ENCODE measurements at regions not wholly inside any gene's neighbourhood (a gene's known extent, or its start where the extent isn't known, plus 50 kb on each side); places are given as distances from the start of the nearest gene placed in this dataset.

DNA sequence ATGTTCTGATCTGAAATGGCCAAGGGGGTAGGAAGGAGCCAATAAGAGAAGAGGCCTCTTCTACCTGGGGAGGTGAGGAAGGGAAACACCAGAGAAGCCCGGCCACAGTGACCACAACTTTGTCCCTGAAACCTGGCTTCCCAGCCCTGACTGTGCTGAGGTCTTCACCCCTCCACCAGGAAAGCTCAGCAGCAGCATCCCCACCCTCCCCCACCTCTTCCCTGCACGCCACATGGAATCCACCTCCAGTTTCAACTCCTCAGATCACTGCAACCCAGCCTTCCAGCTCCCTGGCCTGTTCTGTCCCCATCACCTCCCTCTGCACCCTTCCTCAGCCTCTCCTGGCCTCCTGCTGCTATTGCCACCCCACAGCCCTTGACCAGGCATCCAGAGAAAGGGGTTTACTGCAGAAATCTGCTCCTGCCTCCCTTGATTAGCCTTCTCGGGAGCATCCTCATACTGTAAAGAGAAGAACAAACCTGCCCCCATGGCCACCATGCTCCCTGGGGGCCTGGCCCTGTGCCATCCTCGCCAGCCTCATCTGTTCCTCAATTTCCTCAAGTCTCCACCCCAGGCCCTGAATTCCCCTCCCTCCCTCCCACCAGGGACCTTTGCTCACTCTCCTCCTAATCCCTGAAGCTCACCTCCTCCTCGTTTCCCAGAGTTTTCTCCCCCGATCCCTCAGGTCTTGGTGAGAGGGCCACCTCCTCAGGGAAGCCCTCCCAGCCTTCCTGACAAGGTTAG, 450.9 kb downstream of the MATN1 start:
- TF ChIP-seq EGR1 (IDR thresholded peaks at IDR 0.05; ENCODE audit: low read depth) = no peak
- TF ChIP-seq POLR2A (IDR thresholded peaks at IDR 0.05; ENCODE audit: borderline replicate concordance, extremely low read depth, insufficient read depth, insufficient read length) = no peak
- TF ChIP-seq, protein P1, sequence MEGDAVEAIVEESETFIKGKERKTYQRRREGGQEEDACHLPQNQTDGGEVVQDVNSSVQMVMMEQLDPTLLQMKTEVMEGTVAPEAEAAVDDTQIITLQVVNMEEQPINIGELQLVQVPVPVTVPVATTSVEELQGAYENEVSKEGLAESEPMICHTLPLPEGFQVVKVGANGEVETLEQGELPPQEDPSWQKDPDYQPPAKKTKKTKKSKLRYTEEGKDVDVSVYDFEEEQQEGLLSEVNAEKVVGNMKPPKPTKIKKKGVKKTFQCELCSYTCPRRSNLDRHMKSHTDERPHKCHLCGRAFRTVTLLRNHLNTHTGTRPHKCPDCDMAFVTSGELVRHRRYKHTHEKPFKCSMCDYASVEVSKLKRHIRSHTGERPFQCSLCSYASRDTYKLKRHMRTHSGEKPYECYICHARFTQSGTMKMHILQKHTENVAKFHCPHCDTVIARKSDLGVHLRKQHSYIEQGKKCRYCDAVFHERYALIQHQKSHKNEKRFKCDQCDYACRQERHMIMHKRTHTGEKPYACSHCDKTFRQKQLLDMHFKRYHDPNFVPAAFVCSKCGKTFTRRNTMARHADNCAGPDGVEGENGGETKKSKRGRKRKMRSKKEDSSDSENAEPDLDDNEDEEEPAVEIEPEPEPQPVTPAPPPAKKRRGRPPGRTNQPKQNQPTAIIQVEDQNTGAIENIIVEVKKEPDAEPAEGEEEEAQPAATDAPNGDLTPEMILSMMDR (IDR thresholded peaks at IDR 0.05 in 2 of 3, conservative IDR thresholded peaks at IDR 0.05 in 1 of 3; ENCODE audit: borderline replicate concordance in 1 of 3, insufficient read depth in 1 of 3, low read depth in 2 of 3, low read length in 2 of 3) = no peak
- TF ChIP-seq EZH2 (IDR thresholded peaks at IDR 0.05) = no peak
- no peak for TF ChIP-seq POLR2AphosphoS5 (IDR thresholded peaks at IDR 0.05; ENCODE audit: low read depth, low read length)
- no peak for TF ChIP-seq EZH2phosphoT487 (IDR thresholded peaks at IDR 0.05; ENCODE audit: borderline replicate concordance)

All from HCT116 (cell line).